ENCODE measurements at regions not wholly inside any gene's neighbourhood (a gene's known extent, or its start where the extent isn't known, plus 50 kb on each side); places are given as distances from the start of the nearest gene placed in this dataset.

GRCh38 chr13:105737688-105738087, 797.8 kb downstream of the EFNB2 start:
- Histone ChIP-seq H3K36me3 (replicated peaks in 1 of 2; ENCODE audit: insufficient read depth in 1 of 2, low read depth in 2 of 2) (no peaks in the 10 kb centered on the region), H3K9me3 (no peaks in the 10 kb centered on the region), H3K4me1 (no peaks in the 10 kb centered on the region), H3K27ac (no peak overlapping the region), H3K27me3 (no peaks in the 10 kb centered on the region), H3K4me3 (no peak overlapping the region)
- no peak for TF ChIP-seq CTCF (IDR thresholded peaks at IDR 0.05)
- no peak for TF ChIP-seq POLR2A (IDR thresholded peaks at IDR 0.05)
- 68 to 77% methylated on average over 1 of the region's 1 CpG for WGBS, 2 donors
- intact Hi-C loops (cut with DNase I), result no loop called here
- ATAC-seq (no peak), DNase-seq (no peak)

GRCh38 chr13:105735281-105735680, 800.2 kb downstream of the EFNB2 start:
- H3K27ac ChIP-seq, result no peak overlapping the region
- ATAC-seq (no peak), DNase-seq (peak in 1 of 4 donors; percentile 5)
- 50 to 52% methylated on average over 1 of the region's 1 CpG for WGBS, 2 donors
- no peaks in the 10 kb centered on the region for H3K36me3 ChIP-seq (replicated peaks in 1 of 2; ENCODE audit: insufficient read depth in 1 of 2, low read depth in 2 of 2)
- H3K9me3 ChIP-seq, result no peaks in the 10 kb centered on the region
- H3K4me1 ChIP-seq, result no peaks in the 10 kb centered on the region
- H3K27me3 ChIP-seq, result no peaks in the 10 kb centered on the region
- intact Hi-C loops (cut with DNase I), result no loop called here
- no peak overlapping the region for H3K4me3 ChIP-seq
- no peak for TF ChIP-seq CTCF (IDR thresholded peaks at IDR 0.05)
- no peak for TF ChIP-seq POLR2A (IDR thresholded peaks at IDR 0.05)

GRCh38 chr13:105732806-105733529, 802.5 kb downstream of the EFNB2 start:
- no peaks in the 10 kb centered on the region for H3K9me3 ChIP-seq
- intact Hi-C loops (cut with DNase I), result no loop called here
- TF ChIP-seq POLR2A (IDR thresholded peaks at IDR 0.05) (no peak), CTCF (IDR thresholded peaks at IDR 0.05) (no peak)
- no peaks in the 10 kb centered on the region for H3K36me3 ChIP-seq (replicated peaks in 1 of 2; ENCODE audit: insufficient read depth in 1 of 2, low read depth in 2 of 2)
- H3K4me1 ChIP-seq, result no peaks in the 10 kb centered on the region
- no peak for DNase-seq
- WGBS, 2 donors, result 71 to 74% methylated on average over 5 of the region's 5 CpGs
- H3K4me3 ChIP-seq, result no peak overlapping the region
- no peak overlapping the region for H3K27ac ChIP-seq
- H3K27me3 ChIP-seq, result no peaks in the 10 kb centered on the region
- ATAC-seq, result no peak

- DNase-seq, result no peak
- intact Hi-C loops (cut with DNase I), result no loop called here
- no peaks in the 10 kb centered on the region for H3K9me3 ChIP-seq
- no peaks in the 10 kb centered on the region for H3K4me1 ChIP-seq
- H3K27me3 ChIP-seq, result no peaks in the 10 kb centered on the region
- no peak for TF ChIP-seq POLR2A (IDR thresholded peaks at IDR 0.05)
- no peak overlapping the region for H3K4me3 ChIP-seq
- ATAC-seq, result no peak
- no peaks in the 10 kb centered on the region for H3K36me3 ChIP-seq (replicated peaks in 1 of 2; ENCODE audit: insufficient read depth in 1 of 2, low read depth in 2 of 2)
- no peak overlapping the region for H3K27ac ChIP-seq
- 73 to 79% methylated on average over 8 of the region's 8 CpGs for WGBS, 2 donors
Observed at GRCh38 chr13:105725887-105726286, 809.6 kb downstream of the EFNB2 start.

- Histone ChIP-seq H3K4me1 (no peaks in the 10 kb centered on the region), H3K4me3 (no peak overlapping the region), H3K36me3 (replicated peaks in 1 of 2; ENCODE audit: insufficient read depth in 1 of 2, low read depth in 2 of 2) (no peaks in the 10 kb centered on the region), H3K9me3 (no peaks in the 10 kb centered on the region), H3K27ac (no peak overlapping the region), H3K27me3 (no peaks in the 10 kb centered on the region)
- TF ChIP-seq POLR2A (IDR thresholded peaks at IDR 0.05) (no peak), CTCF (IDR thresholded peaks at IDR 0.05) (no peak)
- DNase-seq (no peak), ATAC-seq (no peak)
- intact Hi-C loops (cut with DNase I), result no loop called here
- WGBS, 2 donors, result 70 to 76% methylated on average over 3 of the region's 3 CpGs
Observed at GRCh38 chr13:105721016-105721415, 814.4 kb downstream of the EFNB2 start.
